Hepatocyte (in vitro differentiated cells): ENCODE measurements at regions not wholly inside any gene's neighbourhood (a gene's known extent, or its start where the extent isn't known, plus 50 kb on each side); places are given as distances from the start of the nearest gene placed in this dataset.
"Not testable (repeated sequence)": the region's sequence is repeated elsewhere in the genome, so short reads cannot be mapped to it uniquely, and the experiment has no call there.

Experiments
- DNase-seq: peaks from one replicate; pipeline ENCODE4 v3.0.0-alpha.2; 2016; ENCODE audit warnings: low spot score
- H2AFZ ChIP-seq: fragments of 200-600 bp; sonication (generic); 2 replicates; pipeline ENCODE4 v1.6.0; 2016; ENCODE audit warnings: antibody characterized with exemption, mild to moderate bottlenecking
- H3K27ac ChIP-seq: fragments of 200-600 bp; sonication (generic); 2 replicates; pipeline ENCODE4 v1.5.1; 2016; ENCODE audit warnings: mild to moderate bottlenecking
- H3K27me3 ChIP-seq: fragments of 200-600 bp; sonication (generic); 2 replicates; pipeline ENCODE4 v1.6.1; 2016
- H3K36me3 ChIP-seq: fragments of 200-600 bp; sonication (generic); replicated peaks from 2 replicates; pipeline ENCODE4 v1.5.1; 2016; ENCODE audit warnings: low read depth; ENCODE audit not compliant: insufficient read depth
- H3K4me1 ChIP-seq: fragments of 200-600 bp; sonication (generic); 2 replicates; pipeline ENCODE4 v1.5.1; 2016; ENCODE audit warnings: mild to moderate bottlenecking, moderate library complexity; ENCODE audit not compliant: insufficient read depth
- H3K4me2 ChIP-seq: fragments of 200-600 bp; sonication (generic); 2 replicates; pipeline ENCODE4 v1.6.0; 2016
- H3K4me3 ChIP-seq: fragments of 200-600 bp; sonication (generic); 2 replicates; pipeline ENCODE4 v1.5.1; 2016; ENCODE audit warnings: mild to moderate bottlenecking
- H3K79me2 ChIP-seq: fragments of 200-600 bp; sonication (generic); 2 replicates; pipeline ENCODE4 v1.6.0; 2017; ENCODE audit warnings: mild to moderate bottlenecking
- H3K9me2 ChIP-seq: fragments of 200-600 bp; sonication (generic); replicated peaks from 2 replicates; pipeline ENCODE4 v1.6.0; 2017; ENCODE audit warnings: mild to moderate bottlenecking; ENCODE audit not compliant: insufficient read depth
- H3K9me3 ChIP-seq: fragments of 200-600 bp; sonication (generic); 2 replicates; pipeline ENCODE4 v1.5.1; 2016; ENCODE audit warnings: low read depth, mild to moderate bottlenecking
- H4K20me1 ChIP-seq: fragments of 200-600 bp; sonication (generic); 2 replicates; pipeline ENCODE4 v1.6.0; 2016; ENCODE audit warnings: mild to moderate bottlenecking; ENCODE audit not compliant: insufficient read depth, poor library complexity, severe bottlenecking
- CTCF ChIP-seq: fragments of 200-600 bp; sonication (generic); IDR thresholded peaks from 2 replicates; pipeline ENCODE4 v1.5.1; 2016; ENCODE audit warnings: antibody characterized with exemption, mild to moderate bottlenecking; ENCODE audit not compliant: poor library complexity
- EZH2 ChIP-seq: fragments of 200-600 bp; sonication (generic); IDR thresholded peaks from 2 replicates; pipeline ENCODE4 v1.6.1; 2016; ENCODE audit warnings: antibody characterized with exemption, mild to moderate bottlenecking, borderline replicate concordance
- EZH2phosphoT487 ChIP-seq: fragments of 200-600 bp; sonication (generic); IDR thresholded peaks from one replicate; pipeline ENCODE4 v1.6.1; 2018; ENCODE audit warnings: antibody characterized with exemption, mild to moderate bottlenecking, low read depth, moderate library complexity; ENCODE audit not compliant: unreplicated experiment, severe bottlenecking
- WGBS: methylation state at CpG from one replicate; pipeline ENCODE4 v1.1.6; 2016; ENCODE audit warnings: low lambda C conversion rate; ENCODE audit errors: missing lambda C conversion rate; 5-methylcytosine and 5-hydroxymethylcytosine counted together

DNA sequence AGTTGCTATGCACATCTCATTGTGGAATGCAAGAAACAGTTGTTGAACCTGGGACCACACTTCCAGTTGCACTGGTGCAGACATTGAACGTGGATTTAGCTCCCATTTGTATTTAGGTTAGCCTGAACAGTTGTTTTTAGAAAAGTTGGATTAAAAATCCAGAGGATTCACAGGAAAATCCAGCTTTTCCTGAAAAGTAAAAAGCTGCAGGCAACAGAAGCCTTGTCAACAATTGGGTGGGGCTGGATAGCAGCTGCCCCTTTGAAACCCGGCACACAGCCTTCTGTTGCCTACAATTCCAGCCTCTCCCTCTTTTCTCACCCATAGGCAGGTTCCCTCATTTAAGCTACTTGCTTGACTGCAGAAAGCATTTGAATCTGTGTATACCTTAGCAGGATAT is 165.3 kb upstream of the TBL1XR1 start:
- no peak overlapping the region for H3K27ac ChIP-seq
- no peak overlapping the region for H3K4me3 ChIP-seq
- no peaks in the 10 kb centered on the region for H3K79me2 ChIP-seq
- H3K4me2 ChIP-seq = no peak overlapping the region
- no peaks in the 10 kb centered on the region for H3K9me3 ChIP-seq
- TF ChIP-seq EZH2phosphoT487 = no peak
- no peak for TF ChIP-seq CTCF
- TF ChIP-seq EZH2 = no peak
- peaks cover 40% of the 10 kb centered on the region for H3K4me1 ChIP-seq
- no peak for DNase-seq
- H3K9me2 ChIP-seq = no peaks in the 10 kb centered on the region
- 62% methylated on average over 2 of the region's 2 CpGs for WGBS
- no peak overlapping the region for H2AFZ ChIP-seq
- no peaks in the 10 kb centered on the region for H3K27me3 ChIP-seq
- H4K20me1 ChIP-seq = no peaks in the 10 kb centered on the region
- H3K36me3 ChIP-seq = no peaks in the 10 kb centered on the region

GRCh38 chr3:177364236-177364635 is 167.0 kb upstream of the TBL1XR1 start:
- peaks cover 24% of the 10 kb centered on the region for H3K4me1 ChIP-seq
- no peak overlapping the region for H2AFZ ChIP-seq
- DNase-seq = no peak
- no peaks in the 10 kb centered on the region for H3K79me2 ChIP-seq
- no peaks in the 10 kb centered on the region for H3K36me3 ChIP-seq
- H4K20me1 ChIP-seq = no peaks in the 10 kb centered on the region
- H3K9me2 ChIP-seq = no peaks in the 10 kb centered on the region
- no peak overlapping the region for H3K4me2 ChIP-seq
- H3K4me3 ChIP-seq = no peak overlapping the region
- H3K27me3 ChIP-seq = no peaks in the 10 kb centered on the region
- no peaks in the 10 kb centered on the region for H3K9me3 ChIP-seq
- no peak for TF ChIP-seq EZH2phosphoT487
- no peak for TF ChIP-seq CTCF
- TF ChIP-seq EZH2 = no peak
- H3K27ac ChIP-seq = no peak overlapping the region
- WGBS = 97% methylated on average over 4 of the region's 4 CpGs

GRCh38 chr3:177365294-177365693 is 168.0 kb upstream of the TBL1XR1 start:
- H3K4me3 ChIP-seq, H3K9me3 ChIP-seq, H3K4me2 ChIP-seq, H3K36me3 ChIP-seq, H3K27ac ChIP-seq, H3K27me3 ChIP-seq, H2AFZ ChIP-seq, H3K9me2 ChIP-seq, H4K20me1 ChIP-seq, H3K79me2 ChIP-seq, DNase-seq: not testable (repeated sequence)
- WGBS = 96% methylated on average over 3 of the region's 3 CpGs
- H3K4me1 ChIP-seq = peaks cover 20% of the 10 kb centered on the region

DNA sequence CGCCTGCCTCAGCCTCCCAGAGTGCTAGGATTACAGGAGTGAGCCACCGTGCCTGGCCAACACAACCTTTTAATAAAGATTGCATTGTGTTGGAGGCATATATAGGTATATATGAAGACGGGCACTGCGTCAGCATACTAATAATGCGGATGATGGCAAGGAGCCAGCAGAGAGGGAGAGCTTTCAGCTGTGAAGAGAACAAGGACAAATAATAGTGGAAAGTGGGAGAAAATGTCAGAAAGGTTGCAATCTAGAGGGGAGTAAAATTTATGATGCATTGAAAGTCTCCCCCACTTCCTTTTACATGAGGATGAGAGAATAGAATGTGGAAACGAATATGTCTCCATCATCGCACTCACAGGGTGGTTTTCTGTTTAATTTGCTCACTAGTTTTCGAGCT is 170.5 kb upstream of the TBL1XR1 start:
- Histone ChIP-seq H3K4me3 (no peak overlapping the region), H3K79me2 (no peaks in the 10 kb centered on the region), H3K9me3 (no peaks in the 10 kb centered on the region), H3K27me3 (no peaks in the 10 kb centered on the region), H4K20me1 (no peaks in the 10 kb centered on the region), H3K4me1 (no peaks in the 10 kb centered on the region), H3K4me2 (no peak overlapping the region), H3K27ac (no peak overlapping the region), H2AFZ (no peak overlapping the region), H3K9me2 (no peaks in the 10 kb centered on the region), H3K36me3 (no peaks in the 10 kb centered on the region)
- DNase-seq = no peak
- WGBS = 80% methylated on average over 8 of the region's 8 CpGs
- TF ChIP-seq CTCF (no peak), EZH2phosphoT487 (no peak), EZH2 (no peak)
